GM12872 (cell line): ENCODE measurements at regions not wholly inside any gene's neighbourhood (a gene's known extent, or its start where the extent isn't known, plus 50 kb on each side); places are given as distances from the start of the nearest gene placed in this dataset.

Source experiments
- CTCF ChIP-seq: IDR thresholded peaks from 3 replicates; pipeline ENCODE4 v1.5.1; 2011; ENCODE audit warnings: low read depth, mild to moderate bottlenecking, low read length, moderate library complexity; ENCODE audit not compliant: insufficient read depth

GRCh38 chr18:38310936-38311335, 745.3 kb upstream of the CELF4 start:
- TF ChIP-seq CTCF: no peak

GRCh38 chr18:38307914-38308313, 742.3 kb upstream of the CELF4 start:
- no peak for TF ChIP-seq CTCF

GRCh38 chr18:38305961-38306360, 740.4 kb upstream of the CELF4 start:
- TF ChIP-seq CTCF: no peak

- no peak for TF ChIP-seq CTCF
Measured at GRCh38 chr18:38301621-38302020, 736.0 kb upstream of the CELF4 start.

- no peak for TF ChIP-seq CTCF
Measured at GRCh38 chr18:38297910-38298309, 732.3 kb upstream of the CELF4 start.

GRCh38 chr18:38290229-38290628, 724.6 kb upstream of the CELF4 start:
- TF ChIP-seq CTCF: no peak

GRCh38 chr18:38284972-38285371, 719.4 kb upstream of the CELF4 start:
- no peak for TF ChIP-seq CTCF

GRCh38 chr18:38263066-38263465, 697.5 kb upstream of the CELF4 start:
- TF ChIP-seq CTCF: no peak
